HCT116 (cell line): ENCODE measurements at regions not wholly inside any gene's neighbourhood (a gene's known extent, or its start where the extent isn't known, plus 50 kb on each side); places are given as distances from the start of the nearest gene placed in this dataset.

Source experiments
- ATAC-seq: fragments of 200-7000 bp; cut with Tn5 transposase; 2 replicates; pipeline ENCODE4 v1.9.1; 2020; ENCODE audit warnings: mild to moderate bottlenecking, moderate library complexity
- BruUV-seq: library from RNA; stranded (reverse); fragments of 400-500 nt; replicated peaks from 2 replicates; lab custom pipeline; 2021; lab: Mats Ljungman, UMichigan
- CTCF ChIA-PET: fragments of 300-600 bp; sonication (Branson Sonifier 250); formaldehyde crosslinking; loops from one replicate; lab custom pipeline; 2021; ENCODE audit warnings: antibody characterized with exemption; lab: Charles Lee
- POLR2A ChIA-PET: fragments of 300-600, 350-600 bp; sonication (Branson Sonifier 250); formaldehyde crosslinking; loops from one replicate; lab custom pipeline; 2021; ENCODE audit warnings: antibody characterized with exemption; lab: Charles Lee
- RAD21 ChIA-PET, 2 experiments: fragments of 300-600 bp; sonication (Branson Sonifier 250); formaldehyde crosslinking; loops; one replicate each; lab custom pipeline; 2023; ENCODE audit warnings: low total read pairs in 2 of 2; ENCODE audit not compliant: uncharacterized antibody in 2 of 2, unreplicated experiment in 2 of 2, low non-redundant PET in 1 of 2; lab: Charles Lee
- DNase-seq: peaks from one replicate; pipeline ENCODE4 v3.0.0-alpha.2; 2010; ENCODE audit warnings: low read depth, low spot score
- H2AFZ ChIP-seq: fragments of 200-600 bp; shearing (Covaris generic), sonication (generic); 2 replicates; pipeline ENCODE4 v1.6.1; 2017; ENCODE audit warnings: low read depth, mixed run types, mixed read lengths, antibody characterized with exemption, low read length; ENCODE audit not compliant: poor library complexity, severe bottlenecking
- H3K27ac ChIP-seq: 2 replicates; pipeline ENCODE4 v1.5.1; 2012; ENCODE audit warnings: low read depth, low read length
- H3K27me3 ChIP-seq: fragments of 200-600 bp; sonication (generic); 2 replicates; pipeline ENCODE4 v1.6.1; 2016; ENCODE audit warnings: mixed run types, low read length, mixed read lengths; ENCODE audit not compliant: insufficient read depth
- H3K36me3 ChIP-seq, 2 experiments: fragments of 200-500 bp in 1 of 2; fragments of 200-600 bp in 1 of 2; sonication (Bioruptor generic) in 1 of 2; sonication (generic) in 1 of 2; 2 replicates each; pipeline versions ENCODE4 v1.5.1 to v1.6.1; 2014 to 2016; ENCODE audit warnings: low read length in 2 of 2, inconsistent platforms in 1 of 2, mixed read lengths in 1 of 2, mixed run types in 1 of 2; ENCODE audit not compliant: insufficient read depth in 2 of 2, control insufficient read depth in 1 of 2
- H3K4me1 ChIP-seq, 2 experiments: fragments of 200-600 bp in 1 of 2; sonication (generic) in 1 of 2; 2 replicates each; pipeline versions ENCODE4 v1.5.1 to v1.6.1; 2012 to 2017; ENCODE audit warnings: low read length in 2 of 2, inconsistent platforms in 1 of 2, mild to moderate bottlenecking in 1 of 2, mixed read lengths in 1 of 2, mixed run types in 1 of 2, moderate library complexity in 1 of 2; ENCODE audit not compliant: insufficient read depth in 2 of 2, control insufficient read depth in 1 of 2
- H3K4me2 ChIP-seq: fragments of 200-600 bp; sonication (generic); 2 replicates; pipeline ENCODE4 v1.6.1; 2017; ENCODE audit warnings: mixed run types, low read length, mixed read lengths
- H3K4me3 ChIP-seq, 2 experiments: fragments of 200-600 bp in 1 of 2; sonication (generic) in 1 of 2; replicated peaks in 1 of 2; 2 replicates each; pipeline ENCODE4 v1.5.1; 2011 to 2016; ENCODE audit warnings: low read length in 2 of 2, control low read depth in 1 of 2, low read depth in 1 of 2, mild to moderate bottlenecking in 1 of 2, mixed read lengths in 1 of 2, mixed run types in 1 of 2
- H3K79me2 ChIP-seq: fragments of 200-600 bp; sonication (generic); 2 replicates; pipeline ENCODE4 v1.6.1; 2017; ENCODE audit warnings: mild to moderate bottlenecking, mixed run types, low read length, moderate library complexity, mixed read lengths; ENCODE audit not compliant: insufficient read depth
- H3K9ac ChIP-seq: fragments of 200-600 bp; sonication (generic); 2 replicates; pipeline ENCODE4 v1.6.1; 2016; ENCODE audit warnings: low read length, mixed read lengths
- H3K9me2 ChIP-seq: fragments of 200-600 bp; sonication (generic), shearing (Covaris generic); 2 replicates; pipeline ENCODE4 v1.6.1; 2017; ENCODE audit warnings: mixed run types, mild to moderate bottlenecking, moderate library complexity; ENCODE audit not compliant: insufficient read depth
- H3K9me3 ChIP-seq, 2 experiments: fragments of 200-500 bp in 1 of 2; fragments of 200-600 bp in 1 of 2; sonication (Bioruptor generic) in 1 of 2; sonication (generic) in 1 of 2; 2 replicates each; pipeline ENCODE4 v1.6.1; 2014 to 2017; ENCODE audit warnings: low read length in 2 of 2, mixed read lengths in 2 of 2, inconsistent platforms in 1 of 2, low read depth in 1 of 2, mild to moderate bottlenecking in 1 of 2, mixed run types in 1 of 2, moderate library complexity in 1 of 2; ENCODE audit not compliant: control insufficient read depth in 1 of 2, insufficient read depth in 1 of 2
- H4K20me1 ChIP-seq: fragments of 200-600 bp; sonication (generic), shearing (Covaris generic); 2 replicates; pipeline ENCODE4 v1.6.1; 2017; ENCODE audit warnings: mixed run types, mild to moderate bottlenecking, moderate library complexity; ENCODE audit not compliant: insufficient read depth
- CBX3 ChIP-seq: IDR thresholded peaks from 2 replicates; pipeline ENCODE4 v1.6.1; 2012; ENCODE audit warnings: low read depth
- EGR1 ChIP-seq: IDR thresholded peaks from 2 replicates; pipeline ENCODE4 v1.6.1; 2012; ENCODE audit warnings: low read depth
- ELF1 ChIP-seq: IDR thresholded peaks from 2 replicates; pipeline ENCODE4 v1.6.1; 2012; ENCODE audit warnings: low read depth, borderline replicate concordance
- EZH2 ChIP-seq: fragments of 200-600 bp; sonication (generic); IDR thresholded peaks from 2 replicates; pipeline ENCODE4 v1.6.1; 2017; ENCODE audit warnings: antibody characterized with exemption, mixed run types
- EZH2phosphoT487 ChIP-seq: fragments of 200-600 bp; IDR thresholded peaks from 2 replicates; pipeline ENCODE4 v1.6.1; 2018; ENCODE audit warnings: antibody characterized with exemption, borderline replicate concordance
- POLR2A ChIP-seq: IDR thresholded peaks from 2 replicates; pipeline ENCODE4 v1.7.0; 2011; ENCODE audit warnings: borderline replicate concordance; ENCODE audit not compliant: insufficient read depth, insufficient read length; ENCODE audit errors: extremely low read depth
- POLR2AphosphoS5 ChIP-seq: IDR thresholded peaks from 2 replicates; pipeline ENCODE4 v1.6.1; 2011; ENCODE audit warnings: mild to moderate bottlenecking, low read depth, low read length, moderate library complexity
- RAD21 ChIP-seq: IDR thresholded peaks from 2 replicates; pipeline ENCODE4 v1.6.1; 2012; ENCODE audit warnings: low read depth, mild to moderate bottlenecking
- REST ChIP-seq: IDR thresholded peaks from 2 replicates; pipeline ENCODE4 v1.6.1; 2012; ENCODE audit warnings: low read depth
- SP1 ChIP-seq: IDR thresholded peaks from 2 replicates; pipeline ENCODE4 v1.6.1; 2012; ENCODE audit warnings: low read depth
- SRF ChIP-seq: IDR thresholded peaks from 2 replicates; pipeline ENCODE4 v1.6.1; 2012; ENCODE audit warnings: low read depth
- TCF7L2 ChIP-seq: IDR thresholded peaks from 2 replicates; pipeline ENCODE4 v1.7.0; 2011; ENCODE audit warnings: borderline replicate concordance, inconsistent platforms; ENCODE audit not compliant: insufficient read depth, insufficient read length; ENCODE audit errors: extremely low read depth
- YY1 ChIP-seq: IDR thresholded peaks from 2 replicates; pipeline ENCODE4 v1.6.1; 2011; ENCODE audit warnings: low read length, low read depth, moderate library complexity, mild to moderate bottlenecking; ENCODE audit not compliant: insufficient replicate concordance; ENCODE audit errors: extremely low read depth
- ZBTB33 ChIP-seq: IDR thresholded peaks from 2 replicates; pipeline ENCODE4 v1.6.1; 2011; ENCODE audit warnings: mild to moderate bottlenecking, low read length, moderate library complexity; ENCODE audit not compliant: insufficient replicate concordance; ENCODE audit errors: extremely low read depth
- ZFX ChIP-seq: fragments of 450-650 bp; IDR thresholded peaks from 2 replicates; pipeline ENCODE4 v1.6.1; 2017
- ZNF274 ChIP-seq: fragments of 200-500 bp; sonication (Bioruptor generic); IDR thresholded peaks from 2 replicates; pipeline ENCODE4 v1.6.1; 2014; ENCODE audit warnings: mild to moderate bottlenecking, low read depth, low read length, inconsistent platforms
- intact Hi-C: fragments of 100-400 bp; cut with micrococcal nuclease; formaldehyde crosslinking; loops from 2 replicates; pipeline ENCODE4 v1.10.0; 2022

- no TSS peak for BruUV-seq
- DNase-seq (no peak), ATAC-seq (no peak)
- Histone ChIP-seq H3K4me2 (no peak overlapping the region), H3K9me3 (no peaks in the 10 kb centered on the region), H3K79me2 (no peaks in the 10 kb centered on the region), H4K20me1 (no peaks in the 10 kb centered on the region), H2AFZ (no peak overlapping the region), H3K9ac (no peak overlapping the region), H3K4me1 (no peaks in the 10 kb centered on the region), H3K9me2 (no peaks in the 10 kb centered on the region), H3K4me3 (no peak overlapping the region), H3K27me3 (no peaks in the 10 kb centered on the region), H3K36me3 (no peaks in the 10 kb centered on the region), H3K27ac (no peak overlapping the region)
- RAD21 ChIA-PET: no interaction called here
- TF ChIP-seq POLR2AphosphoS5 (no peak), RAD21 (no peak), ELF1 (no peak), POLR2A (no peak), YY1 (no peak), ZFX (no peak)
- intact Hi-C loops: no loop called here
- POLR2A ChIA-PET: no interaction called here
- CTCF ChIA-PET: no interaction called here
Observed at GRCh38 chr18:75607701-75608100, 180.2 kb upstream of the SMIM21 start.

- Histone ChIP-seq H3K9ac (no peak overlapping the region), H3K27me3 (no peaks in the 10 kb centered on the region), H3K4me1 (no peaks in the 10 kb centered on the region), H3K4me3 (no peak overlapping the region), H3K27ac (no peak overlapping the region), H4K20me1 (no peaks in the 10 kb centered on the region), H3K9me3 (no peaks in the 10 kb centered on the region; a peak in 1 of 4 replicates), H3K9me2 (no peaks in the 10 kb centered on the region), H3K79me2 (no peaks in the 10 kb centered on the region), H3K36me3 (no peaks in the 10 kb centered on the region), H3K4me2 (no peak overlapping the region), H2AFZ (no peak overlapping the region)
- no peak for DNase-seq
- CTCF ChIA-PET: no interaction called here
- RAD21 ChIA-PET: no interaction called here
- POLR2A ChIA-PET: no interaction called here
- TF ChIP-seq EGR1: no peak
- TF ChIP-seq ZBTB33: no peak
- TF ChIP-seq SP1: no peak
- TF ChIP-seq TCF7L2: no peak
- TF ChIP-seq EZH2: no peak
- no peak for TF ChIP-seq ZFX
- no peak for TF ChIP-seq YY1
- no peak for TF ChIP-seq POLR2AphosphoS5
- no peak for TF ChIP-seq REST
- TF ChIP-seq CBX3: no peak
- no peak for TF ChIP-seq ZNF274
- TF ChIP-seq SRF: no peak
- no peak for TF ChIP-seq EZH2phosphoT487
- BruUV-seq: no TSS peak
- intact Hi-C loops: no loop called here
- ATAC-seq: no peak
Observed at GRCh38 chr18:75592527-75592926, 165.0 kb upstream of the SMIM21 start.
